ENCODE measurements at regions not wholly inside any gene's neighbourhood (a gene's known extent, or its start where the extent isn't known, plus 50 kb on each side); places are given as distances from the start of the nearest gene placed in this dataset.
"Not testable (repeated sequence)": the region's sequence is repeated elsewhere in the genome, so short reads cannot be mapped to it uniquely, and the experiment has no call there.

GRCh38 chrX:12060489-12061260 lies 77.6 kb upstream of the FRMPD4 start:
- DNase-seq, result no peak

GRCh38 chrX:12065251-12065650 lies 73.0 kb upstream of the FRMPD4 start:
- DNase-seq, result no peak

GRCh38 chrX:12076046-12076445 lies 62.2 kb upstream of the FRMPD4 start:
- DNase-seq, result no peak

GRCh38 chrX:12080265-12080664 lies 58.0 kb upstream of the FRMPD4 start:
- DNase-seq, result peak in 1 of 2 experiments; percentile 0

GRCh38 chrX:12082959-12083358 lies 55.3 kb upstream of the FRMPD4 start:
- not testable (repeated sequence) for DNase-seq
